ENCODE measurements at regions not wholly inside any gene's neighbourhood (a gene's known extent, or its start where the extent isn't known, plus 50 kb on each side); places are given as distances from the start of the nearest gene placed in this dataset.

- TF ChIP-seq, protein P1, sequence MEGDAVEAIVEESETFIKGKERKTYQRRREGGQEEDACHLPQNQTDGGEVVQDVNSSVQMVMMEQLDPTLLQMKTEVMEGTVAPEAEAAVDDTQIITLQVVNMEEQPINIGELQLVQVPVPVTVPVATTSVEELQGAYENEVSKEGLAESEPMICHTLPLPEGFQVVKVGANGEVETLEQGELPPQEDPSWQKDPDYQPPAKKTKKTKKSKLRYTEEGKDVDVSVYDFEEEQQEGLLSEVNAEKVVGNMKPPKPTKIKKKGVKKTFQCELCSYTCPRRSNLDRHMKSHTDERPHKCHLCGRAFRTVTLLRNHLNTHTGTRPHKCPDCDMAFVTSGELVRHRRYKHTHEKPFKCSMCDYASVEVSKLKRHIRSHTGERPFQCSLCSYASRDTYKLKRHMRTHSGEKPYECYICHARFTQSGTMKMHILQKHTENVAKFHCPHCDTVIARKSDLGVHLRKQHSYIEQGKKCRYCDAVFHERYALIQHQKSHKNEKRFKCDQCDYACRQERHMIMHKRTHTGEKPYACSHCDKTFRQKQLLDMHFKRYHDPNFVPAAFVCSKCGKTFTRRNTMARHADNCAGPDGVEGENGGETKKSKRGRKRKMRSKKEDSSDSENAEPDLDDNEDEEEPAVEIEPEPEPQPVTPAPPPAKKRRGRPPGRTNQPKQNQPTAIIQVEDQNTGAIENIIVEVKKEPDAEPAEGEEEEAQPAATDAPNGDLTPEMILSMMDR (conservative IDR thresholded peaks at IDR 0.05; ENCODE audit: low read depth, low read length): peak; percentile 33; the same call in 1 of the 2 replicates
- TF ChIP-seq EZH2 (IDR thresholded peaks at IDR 0.05; ENCODE audit: borderline replicate concordance, low read depth, low read length, poor library complexity, severe bottlenecking): no peak
Measured at GRCh38 chr3:36124118-36124796, 256.0 kb upstream of the STAC start.
